Kidney (tissue), 13 donors: ENCODE measurements at regions not wholly inside any gene's neighbourhood (a gene's known extent, or its start where the extent isn't known, plus 50 kb on each side); places are given as distances from the start of the nearest gene placed in this dataset.
A peak's percentile ranks its signal among the peaks of the same experiment; 100 is the strongest.

Source experiments
- DNase-seq, 5 donors: peaks; one replicate each; pipeline ENCODE4 v3.0.0-alpha.2; 2013 to 2020
- FAIRE-seq: peaks from 2 replicates; lab custom pipeline; 2012; peaks lifted over from hg19 to GRCh38; lab: Jason Lieb, UNC
- H3K27ac ChIP-seq, 2 donors: one replicate each; pipeline ENCODE4 v1.7.0; 2013; ENCODE audit warnings: low read depth in 2 of 2, low read length in 2 of 2, inconsistent platforms in 1 of 2
- H3K27me3 ChIP-seq: one replicate; pipeline ENCODE4 v1.7.1; 2013; ENCODE audit warnings: low read length, inconsistent platforms; ENCODE audit not compliant: control insufficient read depth, insufficient read depth
- H3K36me3 ChIP-seq, 3 donors: one replicate each; pipeline versions ENCODE4 v1.7.0 to v1.7.1; 2013; ENCODE audit warnings: low read length in 3 of 3, control low read depth in 1 of 3, inconsistent platforms in 1 of 3; ENCODE audit not compliant: insufficient read depth in 3 of 3, control insufficient read depth in 2 of 3
- H3K4me1 ChIP-seq, 3 donors: one replicate each; pipeline versions ENCODE4 v1.7.0 to v1.7.1; 2013; ENCODE audit warnings: low read length in 3 of 3, inconsistent platforms in 1 of 3, low read depth in 1 of 3; ENCODE audit not compliant: control insufficient read depth in 2 of 3, insufficient read depth in 2 of 3
- H3K4me3 ChIP-seq, 3 donors: one replicate each; pipeline versions ENCODE4 v1.7.0 to v1.8.1; 2013; ENCODE audit warnings: low read length in 3 of 3, control low read depth in 1 of 3, inconsistent platforms in 1 of 3
- H3K9ac ChIP-seq, 3 donors: one replicate each; pipeline versions ENCODE4 v1.7.0 to v1.7.1; 2013; ENCODE audit warnings: low read length in 3 of 3, control low read depth in 1 of 3, inconsistent platforms in 1 of 3
- H3K9me3 ChIP-seq, 3 donors: one replicate each; pipeline versions ENCODE4 v1.7.0 to v1.7.1; 2013; ENCODE audit warnings: low read length in 3 of 3, control low read depth in 1 of 3, inconsistent platforms in 1 of 3; ENCODE audit not compliant: control insufficient read depth in 2 of 3, insufficient read depth in 1 of 3
- CTCF ChIP-seq: IDR thresholded peaks from 3 replicates; pipeline ENCODE4 v1.5.1; 2012; ENCODE audit warnings: mild to moderate bottlenecking, moderate library complexity, borderline replicate concordance; ENCODE audit not compliant: insufficient read depth; ENCODE audit errors: extremely low read depth
- intact Hi-C: fragments of 100-400 bp; cut with DNase I; formaldehyde crosslinking; loops from one replicate; pipeline ENCODE4 v1.11.1; 2022
- donor health status: control.
- donor health status: control.
- donor health status: control.
- donor health status: control.
- donor health status: control.
- donor health status: DM: yes; HTN: yes; CAD: no.
- donor health status: Normal renal cell carcinoma (clear cell type).

GRCh38 chr1:242639104-242639503 is 114.6 kb upstream of the PLD5 start:
- Histone ChIP-seq H3K9ac (no peak overlapping the region), H3K4me1 (no peaks in the 10 kb centered on the region), H3K9me3 (no peaks in the 10 kb centered on the region), H3K4me3 (no peak overlapping the region), H3K36me3 (no peaks in the 10 kb centered on the region), H3K27ac (no peak overlapping the region), H3K27me3 (no peaks in the 10 kb centered on the region)
- peak in 1 of 5 donors; percentile 16 for DNase-seq
- no peak for TF ChIP-seq CTCF
- intact Hi-C loops, result no loop called here
- no peak for FAIRE-seq

GRCh38 chr1:242634732-242635131 is 110.2 kb upstream of the PLD5 start:
- Histone ChIP-seq H3K27me3 (no peaks in the 10 kb centered on the region), H3K9me3 (no peaks in the 10 kb centered on the region), H3K4me3 (no peak overlapping the region), H3K4me1 (no peaks in the 10 kb centered on the region), H3K36me3 (no peaks in the 10 kb centered on the region), H3K9ac (no peak overlapping the region), H3K27ac (no peak overlapping the region)
- FAIRE-seq (no peak), DNase-seq (no peak)
- TF ChIP-seq CTCF, result no peak
- intact Hi-C loops, result no loop called here

GRCh38 chr1:242629396-242629795 is 104.9 kb upstream of the PLD5 start:
- H3K4me1 ChIP-seq, result no peaks in the 10 kb centered on the region
- H3K4me3 ChIP-seq, result no peak overlapping the region
- DNase-seq (no peak), FAIRE-seq (no peak)
- intact Hi-C loops, result no loop called here
- H3K36me3 ChIP-seq, result no peaks in the 10 kb centered on the region
- no peak for TF ChIP-seq CTCF
- H3K27ac ChIP-seq, result no peak overlapping the region
- no peaks in the 10 kb centered on the region for H3K9me3 ChIP-seq
- H3K27me3 ChIP-seq, result no peaks in the 10 kb centered on the region
- H3K9ac ChIP-seq, result no peak overlapping the region

- intact Hi-C loops, result no loop called here
- FAIRE-seq (no peak), DNase-seq (no peak)
Observed at GRCh38 chr1:242623756-242624155, 99.3 kb upstream of the PLD5 start.

More at GRCh38 chr1:242623756-242624155, 99.3 kb upstream of the PLD5 start:
- no peak overlapping the region for H3K27ac ChIP-seq
- H3K9ac ChIP-seq, result no peak overlapping the region
- H3K4me1 ChIP-seq, result no peaks in the 10 kb centered on the region
- H3K4me3 ChIP-seq, result no peak overlapping the region
- no peak for TF ChIP-seq CTCF
- H3K9me3 ChIP-seq, result no peaks in the 10 kb centered on the region
- H3K27me3 ChIP-seq, result no peaks in the 10 kb centered on the region
- H3K36me3 ChIP-seq, result no peaks in the 10 kb centered on the region
